NCI-H82 treated with DMSO at 0.1 percent for 48 hours (cell line): ENCODE measurements at regions not wholly inside any gene's neighbourhood (a gene's known extent, or its start where the extent isn't known, plus 50 kb on each side); places are given as distances from the start of the nearest gene placed in this dataset.

Source experiments
- DNase-seq: peaks from one replicate; lab custom pipeline; 2025; ENCODE audit not compliant: unreplicated experiment; lab: John Stamatoyannopoulos, UW

GRCh38 chr13:81916461-81916860, 1575.5 kb upstream of the SPRY2 start:
- DNase-seq: no peak

GRCh38 chr13:81907787-81908372, 1567.0 kb upstream of the SPRY2 start:
- DNase-seq: no peak

- DNase-seq: no peak
Observed at GRCh38 chr13:81888855-81889254, 1547.9 kb upstream of the SPRY2 start.

GRCh38 chr13:81874681-81875661, 1534.0 kb upstream of the SPRY2 start:
- no peak for DNase-seq

GRCh38 chr13:81874253-81874652, 1533.3 kb upstream of the SPRY2 start:
- DNase-seq: no peak

- peak; percentile 44 for DNase-seq
Observed at GRCh38 chr13:81872581-81872980, 1531.7 kb upstream of the SPRY2 start.

- peak; percentile 21 for DNase-seq
Observed at GRCh38 chr13:81871751-81872325, 1530.9 kb upstream of the SPRY2 start.

- DNase-seq: no peak
Observed at GRCh38 chr13:81848291-81848690, 1507.4 kb upstream of the SPRY2 start.

GRCh38 chr13:81846771-81847170, 1505.8 kb upstream of the SPRY2 start:
- no peak for DNase-seq

GRCh38 chr13:81821259-81821658, 1480.3 kb upstream of the SPRY2 start:
- DNase-seq: no peak

GRCh38 chr13:81800433-81800832, 1459.5 kb upstream of the SPRY2 start:
- DNase-seq: no peak

GRCh38 chr13:81795710-81796109, 1454.8 kb upstream of the SPRY2 start:
- DNase-seq: no peak

GRCh38 chr13:81791641-81792040, 1450.7 kb upstream of the SPRY2 start:
- no peak for DNase-seq

GRCh38 chr13:81781471-81781870, 1440.5 kb upstream of the SPRY2 start:
- DNase-seq: no peak

GRCh38 chr13:81779876-81780275, 1439.0 kb upstream of the SPRY2 start:
- DNase-seq: no peak

GRCh38 chr13:81778350-81778749, 1437.4 kb upstream of the SPRY2 start:
- DNase-seq: no peak

- no peak for DNase-seq
Observed at GRCh38 chr13:81773263-81773662, 1432.3 kb upstream of the SPRY2 start.

GRCh38 chr13:81771951-81772350, 1431.0 kb upstream of the SPRY2 start:
- DNase-seq: peak; percentile 47

GRCh38 chr13:81770868-81771505, 1430.1 kb upstream of the SPRY2 start:
- DNase-seq: peak; percentile 35

- no peak for DNase-seq
Observed at GRCh38 chr13:81762449-81762848, 1421.5 kb upstream of the SPRY2 start.

- DNase-seq: no peak
Observed at GRCh38 chr13:81760316-81760715, 1419.4 kb upstream of the SPRY2 start.
